ENCODE measurements at regions not wholly inside any gene's neighbourhood (a gene's known extent, or its start where the extent isn't known, plus 50 kb on each side); places are given as distances from the start of the nearest gene placed in this dataset.

- Histone ChIP-seq H3K4me3 (IDR thresholded peaks at IDR 0.05; ENCODE audit: insufficient read depth, low read depth, low read length) (no peak overlapping the region), H3K4me2 (no peak overlapping the region), H2AFZ (ENCODE audit: low read depth) (no peak overlapping the region), H3K4me1 (ENCODE audit: low read depth, poor library complexity, severe bottlenecking) (no peaks in the 10 kb centered on the region), H3K27me3 (ENCODE audit: insufficient read depth, low read depth) (no peaks in the 10 kb centered on the region), H3K27ac (no peak overlapping the region), H4K20me1 (ENCODE audit: insufficient read depth) (no peaks in the 10 kb centered on the region), H3K9ac (no peak overlapping the region), H3K36me3 (ENCODE audit: insufficient read depth) (no peaks in the 10 kb centered on the region; the same call in 1 of the 2 replicates), H3K79me2 (ENCODE audit: insufficient read depth, low read depth) (no peaks in the 10 kb centered on the region)
- no peak for TF ChIP-seq CTCF (conservative IDR thresholded peaks at IDR 0.05; ENCODE audit: low read depth, low read length)
These were observed 770.0 kb upstream of the LINC00305 start for GRCh38 chr18:64918851-64919250.

DNA sequence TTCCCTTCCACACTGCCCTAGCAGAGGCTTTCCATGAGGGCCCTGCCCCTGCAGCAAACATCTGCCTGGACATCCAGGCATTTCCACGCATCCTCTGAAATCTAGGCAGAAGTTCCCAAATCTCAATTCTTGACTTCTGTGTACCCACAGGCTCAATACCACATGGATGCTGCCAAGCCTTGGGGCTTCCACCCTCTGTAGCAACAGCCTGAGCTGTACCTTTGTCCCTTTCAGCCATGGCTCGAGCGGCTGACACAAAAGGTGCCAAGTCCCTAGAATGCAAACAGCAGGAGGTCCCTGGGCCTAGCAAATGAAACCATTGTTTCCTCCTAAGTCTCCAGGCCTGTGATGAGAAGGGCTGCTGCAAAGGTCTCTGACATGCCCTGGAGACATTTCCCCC, 744.5 kb upstream of the LINC00305 start:
- no peaks in the 10 kb centered on the region for H3K4me1 ChIP-seq (ENCODE audit: low read depth, poor library complexity, severe bottlenecking)
- H3K36me3 ChIP-seq (ENCODE audit: insufficient read depth): no peaks in the 10 kb centered on the region
- H4K20me1 ChIP-seq (ENCODE audit: insufficient read depth): no peaks in the 10 kb centered on the region
- no peak overlapping the region for H2AFZ ChIP-seq (ENCODE audit: low read depth)
- no peaks in the 10 kb centered on the region for H3K79me2 ChIP-seq (ENCODE audit: insufficient read depth, low read depth)
- no peak overlapping the region for H3K27ac ChIP-seq
- no peak overlapping the region for H3K4me2 ChIP-seq
- H3K27me3 ChIP-seq (ENCODE audit: insufficient read depth, low read depth): no peaks in the 10 kb centered on the region
- TF ChIP-seq CTCF (conservative IDR thresholded peaks at IDR 0.05; ENCODE audit: low read depth, low read length): no peak
- no peak overlapping the region for H3K4me3 ChIP-seq (IDR thresholded peaks at IDR 0.05; ENCODE audit: insufficient read depth, low read depth, low read length)
- no peak overlapping the region for H3K9ac ChIP-seq

GRCh38 chr18:64888956-64889355, 740.1 kb upstream of the LINC00305 start:
- Histone ChIP-seq H3K4me3 (IDR thresholded peaks at IDR 0.05; ENCODE audit: insufficient read depth, low read depth, low read length) (no peak overlapping the region), H3K9ac (no peak overlapping the region)

DNA sequence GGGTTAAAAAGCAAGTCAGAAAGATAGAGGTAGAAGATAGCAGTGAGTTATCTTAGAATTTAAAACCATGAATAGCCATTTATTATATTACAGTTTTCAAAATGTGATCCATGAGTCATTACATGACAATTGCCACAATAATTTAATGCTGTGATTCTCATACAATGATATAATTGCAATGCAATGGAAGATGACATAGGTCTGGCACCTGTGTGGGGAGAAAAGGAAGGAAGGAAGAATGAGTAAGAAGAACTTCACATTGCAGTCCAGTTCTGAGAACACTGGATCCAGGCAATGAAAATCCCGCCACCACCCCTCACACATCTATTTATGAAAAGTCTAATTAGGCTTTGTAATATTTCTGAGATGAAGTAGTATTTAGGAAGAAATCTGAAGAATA, 738.1 kb upstream of the LINC00305 start:
- Histone ChIP-seq H3K36me3 (ENCODE audit: insufficient read depth) (no peaks in the 10 kb centered on the region), H4K20me1 (ENCODE audit: insufficient read depth) (no peaks in the 10 kb centered on the region), H3K4me1 (ENCODE audit: low read depth, poor library complexity, severe bottlenecking) (no peaks in the 10 kb centered on the region), H3K79me2 (ENCODE audit: insufficient read depth, low read depth) (no peaks in the 10 kb centered on the region), H3K9ac (no peak overlapping the region), H3K4me3 (IDR thresholded peaks at IDR 0.05; ENCODE audit: insufficient read depth, low read depth, low read length) (no peak overlapping the region), H3K4me2 (no peak overlapping the region), H2AFZ (ENCODE audit: low read depth) (no peak overlapping the region), H3K27ac (no peak overlapping the region), H3K27me3 (ENCODE audit: insufficient read depth, low read depth) (no peaks in the 10 kb centered on the region)
- TF ChIP-seq CTCF (conservative IDR thresholded peaks at IDR 0.05; ENCODE audit: low read depth, low read length): no peak

More at GRCh38 chr18:64888956-64889355, 740.1 kb upstream of the LINC00305 start:
- Histone ChIP-seq H4K20me1 (ENCODE audit: insufficient read depth) (no peaks in the 10 kb centered on the region), H3K79me2 (ENCODE audit: insufficient read depth, low read depth) (no peaks in the 10 kb centered on the region), H2AFZ (ENCODE audit: low read depth) (no peak overlapping the region), H3K27me3 (ENCODE audit: insufficient read depth, low read depth) (no peaks in the 10 kb centered on the region), H3K4me1 (ENCODE audit: low read depth, poor library complexity, severe bottlenecking) (no peaks in the 10 kb centered on the region), H3K36me3 (ENCODE audit: insufficient read depth) (no peaks in the 10 kb centered on the region), H3K4me2 (no peak overlapping the region), H3K27ac (no peak overlapping the region)
- no peak for TF ChIP-seq CTCF (conservative IDR thresholded peaks at IDR 0.05; ENCODE audit: low read depth, low read length)

Measured in KMS-11 (cell line).